ENCODE measurements at regions not wholly inside any gene's neighbourhood (a gene's known extent, or its start where the extent isn't known, plus 50 kb on each side); places are given as distances from the start of the nearest gene placed in this dataset.

DNA sequence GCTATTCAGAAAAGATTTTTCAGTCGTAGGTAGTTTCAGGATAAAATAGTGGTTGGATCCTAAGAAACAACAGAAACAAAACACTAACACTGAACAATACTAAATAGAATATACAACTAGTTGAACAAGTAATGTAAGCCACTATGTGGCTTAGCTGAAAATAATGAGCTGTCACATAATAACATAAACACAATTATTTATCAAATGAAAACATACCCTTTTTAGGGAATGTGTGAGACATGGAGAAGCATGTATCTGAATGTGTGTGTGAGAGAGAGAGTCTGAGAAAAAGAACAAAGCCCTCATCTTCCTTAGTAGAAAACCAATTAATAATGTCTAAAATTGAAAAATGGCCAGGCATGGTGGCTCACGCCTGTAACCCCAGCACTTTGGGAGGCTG, 122.6 kb upstream of the LOC128125822 start:
- TF ChIP-seq, protein P1, sequence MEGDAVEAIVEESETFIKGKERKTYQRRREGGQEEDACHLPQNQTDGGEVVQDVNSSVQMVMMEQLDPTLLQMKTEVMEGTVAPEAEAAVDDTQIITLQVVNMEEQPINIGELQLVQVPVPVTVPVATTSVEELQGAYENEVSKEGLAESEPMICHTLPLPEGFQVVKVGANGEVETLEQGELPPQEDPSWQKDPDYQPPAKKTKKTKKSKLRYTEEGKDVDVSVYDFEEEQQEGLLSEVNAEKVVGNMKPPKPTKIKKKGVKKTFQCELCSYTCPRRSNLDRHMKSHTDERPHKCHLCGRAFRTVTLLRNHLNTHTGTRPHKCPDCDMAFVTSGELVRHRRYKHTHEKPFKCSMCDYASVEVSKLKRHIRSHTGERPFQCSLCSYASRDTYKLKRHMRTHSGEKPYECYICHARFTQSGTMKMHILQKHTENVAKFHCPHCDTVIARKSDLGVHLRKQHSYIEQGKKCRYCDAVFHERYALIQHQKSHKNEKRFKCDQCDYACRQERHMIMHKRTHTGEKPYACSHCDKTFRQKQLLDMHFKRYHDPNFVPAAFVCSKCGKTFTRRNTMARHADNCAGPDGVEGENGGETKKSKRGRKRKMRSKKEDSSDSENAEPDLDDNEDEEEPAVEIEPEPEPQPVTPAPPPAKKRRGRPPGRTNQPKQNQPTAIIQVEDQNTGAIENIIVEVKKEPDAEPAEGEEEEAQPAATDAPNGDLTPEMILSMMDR (IDR thresholded peaks at IDR 0.05 in 2 of 3, conservative IDR thresholded peaks at IDR 0.05 in 1 of 3; ENCODE audit: borderline replicate concordance in 1 of 3, insufficient read depth in 1 of 3, low read depth in 2 of 3, low read length in 2 of 3), result no peak
- TF ChIP-seq EZH2 (IDR thresholded peaks at IDR 0.05) (no peak), RAD21 (IDR thresholded peaks at IDR 0.05; ENCODE audit: low read depth) (no peak), POLR2A (IDR thresholded peaks at IDR 0.05; ENCODE audit: borderline replicate concordance, extremely low read depth, insufficient read depth, insufficient read length) (no peak), SIN3A (IDR thresholded peaks at IDR 0.05; ENCODE audit: low read depth) (no peak), SP1 (IDR thresholded peaks at IDR 0.05; ENCODE audit: low read depth) (no peak), POLR2AphosphoS5 (IDR thresholded peaks at IDR 0.05; ENCODE audit: low read depth, low read length) (no peak), CEBPB (IDR thresholded peaks at IDR 0.05; ENCODE audit: low read depth) (no peak), ELF1 (IDR thresholded peaks at IDR 0.05; ENCODE audit: borderline replicate concordance, low read depth) (no peak)
- TF ChIP-seq, protein P2, sequence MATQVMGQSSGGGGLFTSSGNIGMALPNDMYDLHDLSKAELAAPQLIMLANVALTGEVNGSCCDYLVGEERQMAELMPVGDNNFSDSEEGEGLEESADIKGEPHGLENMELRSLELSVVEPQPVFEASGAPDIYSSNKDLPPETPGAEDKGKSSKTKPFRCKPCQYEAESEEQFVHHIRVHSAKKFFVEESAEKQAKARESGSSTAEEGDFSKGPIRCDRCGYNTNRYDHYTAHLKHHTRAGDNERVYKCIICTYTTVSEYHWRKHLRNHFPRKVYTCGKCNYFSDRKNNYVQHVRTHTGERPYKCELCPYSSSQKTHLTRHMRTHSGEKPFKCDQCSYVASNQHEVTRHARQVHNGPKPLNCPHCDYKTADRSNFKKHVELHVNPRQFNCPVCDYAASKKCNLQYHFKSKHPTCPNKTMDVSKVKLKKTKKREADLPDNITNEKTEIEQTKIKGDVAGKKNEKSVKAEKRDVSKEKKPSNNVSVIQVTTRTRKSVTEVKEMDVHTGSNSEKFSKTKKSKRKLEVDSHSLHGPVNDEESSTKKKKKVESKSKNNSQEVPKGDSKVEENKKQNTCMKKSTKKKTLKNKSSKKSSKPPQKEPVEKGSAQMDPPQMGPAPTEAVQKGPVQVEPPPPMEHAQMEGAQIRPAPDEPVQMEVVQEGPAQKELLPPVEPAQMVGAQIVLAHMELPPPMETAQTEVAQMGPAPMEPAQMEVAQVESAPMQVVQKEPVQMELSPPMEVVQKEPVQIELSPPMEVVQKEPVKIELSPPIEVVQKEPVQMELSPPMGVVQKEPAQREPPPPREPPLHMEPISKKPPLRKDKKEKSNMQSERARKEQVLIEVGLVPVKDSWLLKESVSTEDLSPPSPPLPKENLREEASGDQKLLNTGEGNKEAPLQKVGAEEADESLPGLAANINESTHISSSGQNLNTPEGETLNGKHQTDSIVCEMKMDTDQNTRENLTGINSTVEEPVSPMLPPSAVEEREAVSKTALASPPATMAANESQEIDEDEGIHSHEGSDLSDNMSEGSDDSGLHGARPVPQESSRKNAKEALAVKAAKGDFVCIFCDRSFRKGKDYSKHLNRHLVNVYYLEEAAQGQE (IDR thresholded peaks at IDR 0.05; ENCODE audit: low read depth), result no peak
